Endothelial cell of umbilical vein (primary cell): ENCODE measurements at regions not wholly inside any gene's neighbourhood (a gene's known extent, or its start where the extent isn't known, plus 50 kb on each side); places are given as distances from the start of the nearest gene placed in this dataset.

Experiments used
- BruUV-seq: library from RNA; stranded (reverse); fragments of 400-500 nt; replicated peaks from 2 replicates; lab custom pipeline; 2021; lab: Mats Ljungman, UMichigan
- CTCF ChIA-PET: fragments of 300-600, 350-600 bp; sonication (Branson Sonifier 250); formaldehyde crosslinking; loops from one replicate; lab custom pipeline; 2021; ENCODE audit warnings: antibody characterized with exemption, inconsistent platforms; lab: Charles Lee
- POLR2A ChIA-PET: fragments of 300-600, 350-600 bp; sonication (Branson Sonifier 250); formaldehyde crosslinking; loops from one replicate; lab custom pipeline; 2021; ENCODE audit warnings: antibody characterized with exemption, inconsistent platforms; lab: Charles Lee
- DNase-seq: peaks from one replicate; pipeline ENCODE4 v3.0.0-alpha.2; 2011; ENCODE audit warnings: low read depth, low spot score
- FAIRE-seq: peaks from 2 replicates; lab custom pipeline; 2011; peaks lifted over from hg19 to GRCh38; lab: Jason Lieb, UNC
- H2AFZ ChIP-seq: 2 replicates; pipeline ENCODE4 v1.6.0; 2012; ENCODE audit warnings: low read depth, low read length, control low read depth, inconsistent platforms
- H3K27ac ChIP-seq: 2 replicates; pipeline ENCODE4 v1.5.1; 2011; ENCODE audit warnings: low read depth, mild to moderate bottlenecking, control low read depth, low read length, moderate library complexity; ENCODE audit not compliant: insufficient read depth
- H3K27me3 ChIP-seq, 2 experiments: 2 replicates each; pipeline versions ENCODE4 v1.6.0 to v1.6.1; 2011; ENCODE audit warnings: low read length in 2 of 2, mixed read lengths in 1 of 2; ENCODE audit not compliant: control insufficient read depth in 2 of 2, insufficient read depth in 2 of 2
- H3K36me3 ChIP-seq, 2 experiments: 2 replicates in 1 of 2; 3 replicates in 1 of 2; pipeline ENCODE4 v1.5.1; 2011; ENCODE audit warnings: low read length in 2 of 2, mild to moderate bottlenecking in 1 of 2, moderate library complexity in 1 of 2; ENCODE audit not compliant: control insufficient read depth in 2 of 2, insufficient read depth in 2 of 2; ENCODE audit errors: extremely low read depth in 1 of 2
- H3K4me1 ChIP-seq: 3 replicates; pipeline ENCODE4 v1.5.1; 2011; ENCODE audit warnings: mild to moderate bottlenecking, low read length; ENCODE audit not compliant: control insufficient read depth, insufficient read depth; ENCODE audit errors: extremely low read depth
- H3K4me2 ChIP-seq: 2 replicates; pipeline ENCODE4 v1.6.1; 2011; ENCODE audit warnings: low read length, control low read depth, mixed read lengths; ENCODE audit not compliant: insufficient read depth
- H3K4me3 ChIP-seq, 3 experiments: fragments of 200-600 bp in 1 of 3; sonication (generic), shearing (Covaris generic) in 1 of 3; replicated peaks in 1 of 3; 2 replicates each; pipeline ENCODE4 v1.5.1; 2011 to 2016; ENCODE audit warnings: control low read depth in 3 of 3, low read length in 3 of 3, mild to moderate bottlenecking in 2 of 3, inconsistent platforms in 1 of 3, low read depth in 1 of 3, moderate library complexity in 1 of 3; ENCODE audit not compliant: insufficient read depth in 1 of 3
- H3K79me2 ChIP-seq: 2 replicates; pipeline ENCODE4 v1.6.0; 2012; ENCODE audit warnings: low read length, inconsistent platforms; ENCODE audit not compliant: control insufficient read depth, insufficient read depth
- H3K9ac ChIP-seq: replicated peaks from 2 replicates; pipeline ENCODE3; 2011; ENCODE audit warnings: low read length, control low read depth; ENCODE audit not compliant: insufficient read depth; ENCODE audit errors: extremely low read depth
- H3K9me1 ChIP-seq: replicated peaks from 3 replicates; pipeline ENCODE4 v1.6.0; 2011; ENCODE audit warnings: mild to moderate bottlenecking, low read length; ENCODE audit not compliant: control insufficient read depth, insufficient read depth; ENCODE audit errors: extremely low read depth
- H3K9me3 ChIP-seq: replicated peaks from 2 replicates; pipeline ENCODE4 v1.5.1; 2012; ENCODE audit warnings: low read length, inconsistent platforms; ENCODE audit not compliant: control insufficient read depth, insufficient read depth
- H4K20me1 ChIP-seq: replicated peaks from 2 replicates; pipeline ENCODE3; 2011; ENCODE audit warnings: mild to moderate bottlenecking, low read length; ENCODE audit not compliant: control insufficient read depth, insufficient read depth; ENCODE audit errors: extremely low read depth
- CTCF ChIP-seq, 2 donors: IDR thresholded peaks; 1 replicate in 1 of 2; 2 replicates in 1 of 2; pipeline ENCODE4 v1.5.1; 2011; ENCODE audit warnings: low read length in 2 of 2, mild to moderate bottlenecking in 2 of 2, moderate library complexity in 2 of 2, control low read depth in 1 of 2, inconsistent platforms in 1 of 2, low read depth in 1 of 2; ENCODE audit not compliant: insufficient read depth in 1 of 2; ENCODE audit errors: extremely low read depth in 1 of 2
- EZH2 ChIP-seq: IDR thresholded peaks from 2 replicates; pipeline ENCODE4 v1.6.1; 2012; ENCODE audit warnings: borderline replicate concordance, low read depth, mild to moderate bottlenecking, moderate library complexity, low read length, inconsistent platforms; ENCODE audit not compliant: severe bottlenecking
- FOS ChIP-seq: IDR thresholded peaks from 2 replicates; pipeline ENCODE4 v1.6.1; 2011; ENCODE audit warnings: mild to moderate bottlenecking, low read length, moderate library complexity, borderline replicate concordance; ENCODE audit not compliant: insufficient read depth
- GATA2 ChIP-seq: IDR thresholded peaks from 2 replicates; pipeline ENCODE4 v1.7.0; 2011; ENCODE audit warnings: low read depth, mild to moderate bottlenecking, moderate library complexity, mixed read lengths, low read length; ENCODE audit not compliant: insufficient read length, insufficient read depth
- JUN ChIP-seq: IDR thresholded peaks from 2 replicates; pipeline ENCODE4 v1.6.1; 2011; ENCODE audit warnings: borderline replicate concordance, low read depth; ENCODE audit not compliant: insufficient read length, insufficient read depth
- MAX ChIP-seq: IDR thresholded peaks from 2 replicates; pipeline ENCODE4 v1.6.1; 2011; ENCODE audit not compliant: insufficient read depth, insufficient read length
- MYC ChIP-seq: IDR thresholded peaks from one replicate; pipeline ENCODE4 v1.6.1; 2011; ENCODE audit warnings: mild to moderate bottlenecking, low read depth, low read length
- POLR2A ChIP-seq: IDR thresholded peaks from 2 replicates; pipeline ENCODE4 v1.6.1; 2012; ENCODE audit warnings: low read depth, mild to moderate bottlenecking, control low read depth, low read length
- POLR2AphosphoS5 ChIP-seq: IDR thresholded peaks from 2 replicates; pipeline ENCODE4 v1.6.1; 2012; ENCODE audit warnings: low read depth, mild to moderate bottlenecking, control low read depth, low read length, moderate library complexity; ENCODE audit not compliant: insufficient read depth
- dilution Hi-C: fragments of 300-500 bp; cut with MboI; formaldehyde crosslinking; loops from one replicate; pipeline ENCODE4 v1.15.0; 2019; ENCODE audit warnings: low sequenced_read_pairs; ENCODE audit not compliant: extremely low pct_ligation_motif_present
- intact Hi-C: fragments of 100-400 bp; cut with micrococcal nuclease; formaldehyde crosslinking; loops from one replicate; pipeline ENCODE4 v1.10.0; 2022

GRCh38 chr16:66238696-66239095 lies 127.8 kb upstream of the CDH5 start:
- FAIRE-seq (no peak), DNase-seq (no peak)
- Histone ChIP-seq H3K9me3 (no peaks in the 10 kb centered on the region), H3K9me1 (no peaks in the 10 kb centered on the region), H3K4me3 (no peak overlapping the region), H3K36me3 (no peaks in the 10 kb centered on the region), H3K4me1 (no peaks in the 10 kb centered on the region), H3K4me2 (no peak overlapping the region), H3K27ac (no peak overlapping the region), H3K27me3 (no peaks in the 10 kb centered on the region), H2AFZ (no peak overlapping the region), H3K79me2 (no peaks in the 10 kb centered on the region), H4K20me1 (no peaks in the 10 kb centered on the region), H3K9ac (no peak overlapping the region)
- dilution Hi-C loops (no loop called here), intact Hi-C loops (no loop called here)
- CTCF ChIA-PET = no interaction called here
- POLR2A ChIA-PET = no interaction called here
- BruUV-seq = no TSS peak
- TF ChIP-seq POLR2A (no peak), MAX (no peak), CTCF (IDR thresholded peaks at IDR 0.05; ENCODE audit: extremely low read depth in 1 of 2, insufficient read depth in 1 of 2, low read depth in 1 of 2, low read length in 2 of 2) (no peak), POLR2AphosphoS5 (no peak)

GRCh38 chr16:66236301-66236700 lies 130.2 kb upstream of the CDH5 start:
- CTCF ChIA-PET = no interaction called here
- Histone ChIP-seq H3K4me1 (no peaks in the 10 kb centered on the region), H3K4me3 (no peak overlapping the region), H3K36me3 (no peaks in the 10 kb centered on the region), H3K4me2 (no peak overlapping the region), H3K9me1 (no peaks in the 10 kb centered on the region), H3K9me3 (no peaks in the 10 kb centered on the region), H3K27ac (no peak overlapping the region), H3K9ac (no peak overlapping the region), H3K27me3 (no peaks in the 10 kb centered on the region), H3K79me2 (no peaks in the 10 kb centered on the region), H4K20me1 (no peaks in the 10 kb centered on the region), H2AFZ (no peak overlapping the region)
- intact Hi-C loops (no loop called here), dilution Hi-C loops (no loop called here)
- DNase-seq = no peak
- POLR2A ChIA-PET = no interaction called here
- TF ChIP-seq POLR2AphosphoS5 = no peak
- no peak for TF ChIP-seq EZH2
- no peak for TF ChIP-seq CTCF (IDR thresholded peaks at IDR 0.05; ENCODE audit: extremely low read depth in 1 of 2, insufficient read depth in 1 of 2, low read depth in 1 of 2, low read length in 2 of 2)
- TF ChIP-seq GATA2 = no peak
- no peak for TF ChIP-seq POLR2A
- TF ChIP-seq MYC = no peak
- no peak for TF ChIP-seq FOS
- no peak for TF ChIP-seq JUN
- no peak for TF ChIP-seq MAX
- FAIRE-seq = no peak
- no TSS peak for BruUV-seq
